HG03060 (cell line): ENCODE measurements at regions not wholly inside any gene's neighbourhood (a gene's known extent, or its start where the extent isn't known, plus 50 kb on each side); places are given as distances from the start of the nearest gene placed in this dataset.
A peak's percentile ranks its signal among the peaks of the same experiment; 100 is the strongest.

Experiments used
- ATAC-seq: cut with Tn5 transposase; IDR thresholded peaks from one replicate; pipeline ENCODE4 v1.9.1; 2021; ENCODE audit warnings: low read depth, moderate number of reproducible peaks; ENCODE audit not compliant: unreplicated experiment

DNA sequence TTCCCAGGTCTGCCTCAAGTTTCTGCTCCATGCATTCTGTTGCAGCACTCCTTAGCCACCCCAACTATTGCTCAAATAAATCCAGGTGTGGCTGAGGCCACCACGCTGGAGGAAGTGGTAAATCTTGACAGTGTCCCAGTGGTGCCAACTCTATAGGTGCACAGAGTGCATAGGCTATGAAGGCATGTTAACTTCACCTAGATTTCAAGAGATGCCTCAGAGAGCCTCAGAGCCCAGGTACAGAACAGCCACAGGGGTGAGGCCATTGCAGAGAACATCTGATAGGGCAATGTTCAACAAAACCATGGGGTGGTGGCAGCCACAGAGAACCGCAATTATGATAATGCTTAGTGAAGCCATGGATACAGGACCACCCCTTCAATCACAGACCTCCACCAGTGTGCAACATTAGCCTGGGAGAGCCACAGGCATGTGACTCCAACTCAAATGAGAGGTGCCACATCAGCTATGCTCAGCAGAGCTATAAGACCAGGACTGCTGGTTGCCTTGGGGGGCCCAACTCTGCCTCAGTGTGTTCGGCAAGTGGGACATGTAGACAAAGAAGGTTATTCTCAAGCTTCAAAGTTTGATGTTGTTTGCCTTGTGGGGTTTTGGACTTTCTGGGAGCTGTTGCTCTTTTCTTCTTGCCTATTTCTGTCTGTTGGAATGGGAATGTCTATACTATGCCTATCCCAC, 468.7 kb downstream of the ANKRD50 start:
- ATAC-seq = no peak

DNA sequence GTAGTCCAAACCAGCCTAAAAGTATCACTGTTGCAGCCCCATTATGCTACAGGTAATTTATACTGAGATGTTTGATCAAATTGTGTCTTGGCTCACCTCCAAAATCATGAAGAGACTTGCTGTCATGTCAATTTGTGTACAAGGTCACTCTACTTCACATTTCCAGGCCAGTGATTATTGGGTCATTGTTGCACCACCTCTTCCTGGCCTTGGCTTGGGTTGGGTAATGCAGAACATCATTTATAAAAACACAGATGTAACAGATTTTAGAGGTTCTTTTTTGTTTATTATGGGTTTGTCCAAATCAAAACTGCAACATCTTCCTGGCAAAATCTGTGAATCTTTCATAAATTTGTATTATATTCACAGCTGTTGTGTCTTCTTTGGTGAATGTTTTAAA, 459.5 kb downstream of the ANKRD50 start:
- ATAC-seq = no peak

DNA sequence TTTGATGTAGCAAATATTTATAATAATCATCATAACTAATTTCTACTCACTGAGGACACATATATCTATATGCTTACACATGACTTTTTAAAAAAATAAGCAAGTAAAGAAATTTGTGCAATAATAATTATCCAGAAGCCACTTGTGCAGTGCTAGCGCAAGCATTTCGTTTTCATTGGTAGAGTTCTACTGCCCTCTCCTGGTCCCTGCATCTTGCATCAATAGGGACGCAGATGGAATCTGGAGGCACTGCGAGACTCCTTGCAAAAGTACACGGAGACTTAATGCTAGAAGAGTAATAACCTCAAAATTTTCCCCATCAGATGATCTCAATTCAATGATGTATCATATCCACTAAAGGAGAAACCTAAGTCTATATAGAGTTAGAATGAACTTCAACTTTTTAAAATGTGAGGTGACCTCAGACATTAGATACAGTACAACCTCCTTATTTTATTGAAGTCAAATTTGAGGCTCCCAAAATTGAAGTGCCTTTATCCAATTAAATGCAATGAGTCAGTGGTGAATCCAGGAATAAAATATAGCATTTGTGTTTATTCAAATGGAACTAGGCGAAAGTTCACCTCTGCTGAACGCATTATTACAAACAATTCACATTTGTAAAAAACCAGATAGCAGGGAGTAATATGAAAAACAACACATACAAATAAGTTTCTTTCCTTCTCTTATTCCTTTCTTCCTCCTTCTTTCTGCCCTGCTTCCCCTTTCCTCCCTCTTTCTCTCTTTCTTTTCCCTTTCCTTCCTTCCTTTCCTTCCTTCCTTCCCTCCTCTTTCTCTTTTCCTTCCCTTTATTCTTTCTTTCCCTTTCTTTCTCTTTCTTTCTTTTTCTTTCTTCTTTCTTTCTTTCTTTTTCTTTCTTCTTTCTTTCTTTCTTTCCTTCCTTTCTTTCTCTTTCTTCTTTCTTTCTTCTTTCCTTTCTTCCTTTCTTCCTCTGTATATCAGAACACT, 450.0 kb downstream of the ANKRD50 start:
- peak; percentile 92 for ATAC-seq

DNA sequence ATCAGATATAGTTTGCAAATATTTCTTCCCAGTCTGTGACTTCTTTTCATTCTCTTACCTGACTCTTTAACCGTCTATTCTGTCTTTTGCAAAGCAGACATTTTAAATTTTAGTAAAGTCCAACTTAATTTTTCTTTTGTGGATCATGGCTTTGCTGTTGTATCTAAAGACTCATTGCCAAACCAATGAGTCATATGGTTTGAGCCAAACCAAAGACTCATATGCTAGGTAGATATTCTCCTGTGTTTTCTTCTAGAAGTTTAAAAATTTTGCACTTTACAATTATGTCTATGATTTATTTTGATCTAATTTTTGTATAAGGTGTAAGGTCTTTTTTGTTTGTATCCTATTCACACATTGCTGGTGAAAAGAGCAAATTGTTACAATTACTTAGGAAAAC, 446.8 kb downstream of the ANKRD50 start:
- ATAC-seq = no peak

DNA sequence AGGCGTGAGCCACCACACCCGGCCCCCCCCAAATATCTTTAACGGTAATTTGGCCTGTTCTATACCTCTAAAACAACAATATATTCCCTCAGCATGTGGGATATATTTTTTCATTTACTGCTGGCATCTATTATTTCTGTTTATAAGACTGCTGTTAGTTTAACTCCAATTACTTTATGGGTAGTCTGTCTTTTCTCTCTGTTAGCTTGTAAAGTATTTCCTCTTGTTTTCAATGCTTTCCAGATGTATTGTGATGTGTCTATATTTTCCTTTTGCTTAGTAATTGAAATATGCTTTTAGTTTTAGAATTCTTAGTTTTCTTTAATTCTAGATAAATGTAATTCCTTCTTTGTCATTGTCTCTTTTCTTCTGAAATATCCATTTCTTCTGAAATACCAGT, 445.8 kb downstream of the ANKRD50 start:
- no peak for ATAC-seq

DNA sequence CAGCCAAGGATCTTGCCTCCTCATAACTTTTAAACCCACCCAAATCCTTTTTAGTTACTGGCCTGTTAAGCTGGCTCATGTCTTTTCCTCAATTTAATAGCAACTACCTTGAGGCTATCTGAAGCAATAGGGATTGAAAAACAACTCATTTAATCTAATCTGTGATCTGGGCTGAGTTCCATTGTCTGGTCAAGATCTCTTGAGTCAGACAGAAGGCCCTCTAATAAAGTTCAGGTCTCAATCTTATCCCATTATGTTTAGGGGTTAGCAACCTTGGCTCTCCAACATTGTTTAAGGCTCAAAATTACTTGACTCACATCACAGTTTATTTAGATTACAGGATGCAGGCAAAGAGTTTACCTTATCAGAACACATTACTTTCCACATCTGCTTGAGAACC, 436.1 kb downstream of the ANKRD50 start:
- ATAC-seq = no peak

DNA sequence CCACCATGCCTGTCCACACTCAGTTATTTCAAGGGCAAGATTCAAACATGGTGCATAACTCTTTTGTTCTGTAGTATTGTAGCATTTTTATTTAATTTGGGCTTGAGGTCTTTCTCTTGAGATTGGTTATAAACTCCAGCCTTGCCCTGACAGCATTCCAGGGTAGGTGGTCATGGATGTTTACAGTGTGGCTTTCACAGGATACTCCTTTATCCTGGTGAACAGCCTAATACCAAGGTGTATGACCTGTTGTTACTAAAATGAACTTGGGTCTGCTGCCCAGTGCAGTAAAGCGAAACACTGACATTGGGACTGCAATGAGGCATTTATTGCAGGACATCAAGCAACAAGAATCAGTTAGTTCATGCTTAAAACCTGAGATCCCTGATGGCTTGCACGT, 434.8 kb downstream of the ANKRD50 start:
- no peak for ATAC-seq

DNA sequence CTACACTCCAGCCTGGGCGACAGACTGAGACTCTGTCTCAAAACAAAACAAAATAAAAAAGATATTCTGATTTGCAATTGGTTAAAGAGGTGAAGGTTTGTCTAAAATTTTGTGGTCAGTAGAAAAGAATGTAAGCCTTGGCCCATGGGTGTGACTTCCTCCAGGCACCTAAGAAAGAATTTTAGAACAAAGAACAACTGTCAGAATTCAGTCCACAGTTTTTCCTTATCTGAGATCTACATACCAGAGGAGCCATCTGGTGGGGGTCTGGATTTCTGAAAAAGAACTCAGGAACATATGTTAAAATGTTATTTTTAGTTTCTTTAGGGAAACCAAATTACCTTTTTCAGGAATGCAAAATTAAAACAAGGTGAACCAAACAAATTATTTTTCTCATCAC, 434.1 kb downstream of the ANKRD50 start:
- ATAC-seq = no peak

DNA sequence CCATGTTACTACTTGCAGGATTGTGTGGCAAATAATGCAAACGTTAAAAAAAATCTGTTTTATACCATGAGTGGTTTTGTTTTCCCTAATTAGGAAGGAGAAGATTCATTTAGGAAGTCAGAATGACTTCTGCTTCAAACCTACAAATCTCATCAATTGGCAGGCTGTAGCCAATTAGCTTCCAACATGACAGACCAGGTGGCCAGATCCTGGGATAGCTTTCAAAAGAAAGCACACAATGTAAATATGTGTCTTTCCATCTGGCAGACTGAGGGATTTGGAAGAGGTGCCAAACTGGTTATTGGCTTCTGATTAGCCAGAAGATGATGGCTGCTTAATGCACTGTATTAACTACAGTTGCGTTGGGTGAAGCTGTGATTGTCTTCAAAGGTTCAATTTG, 432.8 kb downstream of the ANKRD50 start:
- no peak for ATAC-seq

DNA sequence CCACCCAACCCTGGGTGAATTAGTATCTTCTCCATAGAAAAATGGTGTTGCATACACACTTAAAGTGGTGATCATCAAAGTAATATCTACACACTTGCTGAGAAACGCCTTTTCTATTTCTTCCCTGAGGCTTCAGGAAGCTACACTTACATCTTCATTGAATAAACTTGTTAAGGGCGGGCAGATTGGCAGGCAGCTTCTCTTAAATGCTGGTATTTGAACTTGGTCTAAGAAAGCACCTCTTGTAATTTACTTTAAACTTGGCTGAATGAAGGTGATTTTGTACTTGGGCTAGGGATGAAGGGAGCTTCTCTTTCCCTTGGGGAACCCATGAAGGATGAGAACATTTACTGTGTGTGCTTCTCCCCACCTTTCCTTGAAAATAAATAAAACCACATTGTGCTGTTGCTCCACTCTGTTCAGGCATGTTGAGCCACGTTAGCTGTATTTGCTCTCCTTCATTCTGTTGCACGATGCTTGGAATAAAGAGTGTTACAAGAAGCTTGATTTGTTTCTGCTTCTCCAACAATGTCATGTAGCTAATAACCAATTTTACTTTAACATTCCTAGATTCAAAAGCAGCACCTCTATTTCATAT, 430.1 kb downstream of the ANKRD50 start:
- ATAC-seq = no peak

DNA sequence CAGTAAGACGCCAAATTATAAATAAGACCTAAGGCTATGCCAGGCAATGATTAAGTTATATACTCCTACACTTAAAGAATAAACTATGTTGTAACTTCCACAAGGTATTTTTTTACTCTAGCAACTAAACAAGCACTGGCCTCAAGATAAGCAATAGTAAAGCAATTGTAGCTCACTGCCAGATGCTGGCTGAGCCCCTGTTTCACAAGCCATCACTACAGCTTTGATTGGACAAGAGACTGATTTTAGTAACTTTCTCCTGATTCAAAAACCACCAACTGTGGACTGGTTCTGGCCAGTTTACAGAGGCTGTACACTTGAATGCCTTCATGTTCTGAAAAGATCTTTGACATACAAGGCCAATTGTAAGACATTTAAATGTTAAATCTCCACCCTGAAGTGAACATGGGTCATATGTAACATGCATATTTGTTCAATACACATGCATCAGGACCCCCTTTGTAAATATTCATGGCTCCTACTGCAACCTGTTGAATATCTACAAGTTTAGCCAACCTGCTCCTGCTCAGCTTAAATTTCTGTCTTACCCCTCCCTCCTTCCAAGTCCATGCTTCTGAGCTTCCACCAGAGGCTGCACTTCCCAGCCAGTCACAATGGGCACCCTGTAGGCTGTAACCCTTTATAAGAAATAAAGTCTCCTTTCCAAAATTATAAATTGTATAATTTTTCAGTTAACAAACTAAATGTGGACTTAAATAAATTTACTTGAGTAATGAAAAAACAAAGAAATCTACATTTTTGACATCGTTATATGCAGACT, 423.6 kb downstream of the ANKRD50 start:
- ATAC-seq = no peak

DNA sequence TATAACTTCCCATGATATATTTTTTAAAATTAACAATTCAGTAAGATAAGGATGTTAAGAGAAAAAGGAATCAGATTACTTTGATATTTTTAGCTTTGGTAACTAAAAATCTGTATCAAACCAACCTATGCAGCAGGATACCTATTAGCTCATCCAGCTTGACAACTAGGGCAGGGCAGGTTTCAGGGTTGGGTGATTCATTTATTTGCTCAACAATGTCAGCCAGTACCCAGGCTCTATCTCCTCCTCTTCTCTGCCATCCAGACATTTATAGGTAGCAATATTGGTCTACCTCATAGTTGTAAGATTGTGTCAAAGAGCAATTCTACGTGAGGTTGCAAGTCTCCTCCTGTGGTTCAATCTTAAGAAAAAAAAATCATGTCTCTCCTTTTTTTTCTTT, 421.9 kb downstream of the ANKRD50 start:
- ATAC-seq = no peak

DNA sequence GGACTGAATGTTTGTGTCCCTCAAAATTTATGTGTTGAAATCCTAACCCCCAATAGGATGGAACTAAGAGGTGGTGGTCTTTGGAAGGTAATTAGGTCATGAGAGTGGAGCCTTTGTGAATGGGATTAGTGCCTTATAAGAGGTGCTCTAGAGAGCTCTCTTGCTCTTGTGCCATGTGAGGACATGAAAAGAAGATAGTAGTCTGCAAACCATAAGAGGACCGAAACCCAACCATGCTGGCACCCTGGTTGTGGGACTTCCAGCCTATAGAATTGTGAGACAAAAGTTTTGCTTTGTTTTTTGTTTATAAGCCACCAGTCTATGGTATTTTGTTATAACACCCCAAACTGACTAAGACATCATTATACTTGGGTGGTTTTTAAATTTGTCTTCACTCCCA, 417.1 kb downstream of the ANKRD50 start:
- ATAC-seq = no peak

DNA sequence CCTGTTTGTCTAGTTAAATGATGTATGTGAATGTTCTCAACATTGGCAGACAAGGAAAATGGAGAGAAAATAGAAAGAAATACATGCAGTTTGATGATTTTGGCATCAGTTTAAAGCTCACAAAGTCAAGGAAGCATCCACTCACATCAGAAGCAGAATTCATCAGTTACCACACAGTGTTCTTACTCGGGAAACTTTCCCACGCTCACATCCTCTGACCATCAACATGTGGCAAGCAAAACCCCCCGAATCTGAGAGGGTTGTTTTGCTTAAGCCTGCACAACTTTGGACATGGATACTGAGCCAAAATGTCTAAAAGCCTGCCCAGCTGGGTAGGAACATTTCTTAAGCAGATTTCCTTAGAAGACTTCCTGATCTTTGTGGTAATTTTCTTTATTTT, 407.6 kb downstream of the ANKRD50 start:
- ATAC-seq = no peak

DNA sequence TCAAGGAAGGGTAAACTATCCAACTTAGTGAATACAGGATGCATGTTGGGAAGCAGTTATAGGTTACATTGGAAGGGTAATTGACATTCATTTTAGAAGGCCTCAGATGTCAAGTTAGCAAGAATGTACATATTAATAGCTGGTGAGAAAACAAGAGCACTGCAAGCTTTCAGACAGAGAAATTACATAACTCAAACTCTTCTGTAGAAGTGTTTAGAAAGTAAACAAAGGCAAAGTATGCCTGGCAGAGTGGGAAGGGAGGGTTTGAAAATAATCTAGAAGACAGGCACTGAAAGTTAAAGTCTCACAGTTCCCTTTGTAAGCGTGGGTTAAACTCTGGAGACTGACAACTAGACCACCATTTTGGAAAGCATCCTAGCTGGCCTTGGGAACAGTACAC, 406.2 kb downstream of the ANKRD50 start:
- no peak for ATAC-seq

DNA sequence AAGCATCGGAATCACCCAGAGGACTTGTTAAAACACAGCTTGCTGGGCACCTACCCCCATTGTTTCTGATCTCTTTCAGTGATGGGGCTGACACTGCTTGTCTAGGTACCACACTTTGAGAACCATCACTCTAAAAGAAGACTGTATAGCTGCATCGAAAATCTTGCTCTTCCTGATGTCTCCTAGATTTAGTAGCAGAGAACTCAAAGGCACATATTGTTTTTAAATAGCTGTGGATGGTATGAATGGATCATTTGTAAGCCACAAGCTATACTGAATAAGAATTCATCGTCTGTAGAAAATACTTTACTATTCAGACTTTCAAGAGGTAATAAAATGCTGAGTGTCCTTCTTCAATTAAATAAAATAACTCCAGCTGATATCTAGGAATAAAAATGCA, 405.4 kb downstream of the ANKRD50 start:
- ATAC-seq = no peak

DNA sequence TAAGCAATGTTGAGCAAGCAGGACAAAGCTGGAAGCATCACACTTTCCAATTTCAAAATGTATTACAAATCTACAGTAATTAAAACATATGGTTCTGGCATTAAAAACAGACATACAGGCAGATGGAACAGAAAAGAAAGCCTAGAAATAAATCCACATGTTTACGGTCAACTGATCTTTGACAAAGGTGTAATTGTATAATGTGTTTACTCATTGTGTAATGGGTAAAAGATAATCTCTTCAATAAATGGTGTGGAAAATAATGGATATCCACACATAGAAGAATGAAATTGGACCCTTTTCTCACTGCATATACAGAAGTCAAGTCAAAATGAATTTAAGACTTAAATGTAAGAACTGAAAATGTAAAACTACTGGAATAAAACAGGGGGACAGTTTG, 394.2 kb downstream of the ANKRD50 start:
- no peak for ATAC-seq

DNA sequence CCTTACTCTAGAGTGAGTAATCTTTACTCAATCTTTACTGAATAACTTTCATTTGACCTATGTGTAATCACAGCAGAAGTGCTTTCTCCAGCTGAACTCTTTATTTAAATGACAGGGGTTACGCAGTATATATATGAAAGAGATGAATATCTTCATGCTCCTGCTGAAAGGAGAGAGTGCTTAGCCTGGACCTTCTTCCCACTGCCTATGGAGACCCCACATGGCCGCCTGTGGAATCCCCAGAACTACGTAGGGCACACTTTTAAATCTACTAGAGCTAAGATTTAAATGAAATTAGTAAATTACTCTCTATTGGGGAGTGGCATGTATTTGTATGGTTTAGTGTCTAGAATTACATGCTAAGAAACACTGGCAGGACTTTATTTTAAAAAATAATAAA, 391.2 kb downstream of the ANKRD50 start:
- ATAC-seq = no peak

DNA sequence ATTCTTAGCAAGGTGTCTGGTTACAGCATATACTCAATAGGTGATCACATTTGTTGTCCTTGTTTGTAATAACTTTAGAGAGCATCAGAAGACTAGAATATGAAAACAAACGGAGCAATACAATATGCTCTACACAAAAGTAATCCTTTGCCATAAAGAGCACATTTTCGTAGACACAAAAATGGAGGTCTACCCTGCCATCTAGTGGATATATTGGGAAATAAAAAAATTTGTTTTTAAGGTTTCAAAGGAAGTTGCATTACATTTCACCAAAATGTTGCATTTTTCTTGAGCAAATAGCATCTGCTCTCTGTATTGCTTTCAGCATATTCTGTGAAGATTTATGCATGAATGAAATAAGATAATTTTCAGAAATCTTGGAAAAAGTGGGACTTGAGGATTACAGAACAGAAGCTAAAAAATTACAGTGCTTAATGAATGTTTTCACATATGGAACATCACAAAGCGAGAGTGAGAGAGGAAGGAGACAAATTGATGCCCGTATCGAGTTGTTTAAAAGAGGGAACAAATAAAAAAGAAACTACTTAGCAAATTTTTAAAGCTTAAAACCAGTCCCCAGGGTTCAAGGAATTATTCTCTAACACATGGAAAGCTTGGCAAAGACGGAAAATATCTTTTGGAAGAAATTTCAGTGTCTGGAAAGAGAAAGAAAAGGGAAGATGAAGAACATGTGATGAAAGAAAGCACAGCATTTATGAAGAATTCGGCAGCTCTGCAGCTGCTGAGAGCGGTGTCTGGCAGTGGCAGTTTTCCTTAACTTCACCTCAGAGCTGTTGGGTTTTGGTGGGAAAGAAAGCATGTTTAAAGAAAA, 390.1 kb downstream of the ANKRD50 start:
- ATAC-seq = no peak

DNA sequence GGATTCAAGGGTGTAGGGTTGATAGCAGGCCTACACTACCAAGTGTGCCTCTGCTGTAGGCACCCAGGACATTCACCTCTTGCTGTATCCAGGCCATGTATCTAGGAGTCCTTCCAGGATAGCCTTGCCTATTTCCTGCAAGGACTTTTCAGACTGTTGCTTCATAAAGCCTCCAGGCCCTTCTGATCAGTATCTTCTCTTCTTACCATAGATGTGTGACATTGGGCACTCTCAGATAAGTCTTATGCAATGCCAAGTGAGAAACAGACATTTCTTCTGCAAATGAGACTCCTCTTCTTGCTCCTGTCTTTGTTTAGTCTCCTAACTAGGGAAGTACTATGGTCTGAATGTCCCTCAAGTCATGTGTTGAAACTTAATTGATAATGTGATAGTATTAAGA, 386.8 kb downstream of the ANKRD50 start:
- ATAC-seq = no peak
